Thyroid gland (tissue), 4 donors: ENCODE measurements at regions not wholly inside any gene's neighbourhood (a gene's known extent, or its start where the extent isn't known, plus 50 kb on each side); places are given as distances from the start of the nearest gene placed in this dataset.

Source experiments
- POLR2A ChIP-seq, 2 donors: fragments of 450-650 bp; IDR thresholded peaks; one replicate each; pipeline ENCODE4 v1.6.1; 2017; ENCODE audit warnings: antibody characterized with exemption in 2 of 2, mild to moderate bottlenecking in 2 of 2, moderate library complexity in 1 of 2
- TF ChIP-seq, protein P1 (sequence below), 6 experiments: fragments of 200-600 bp in 3 of 6; fragments of 450-650 bp in 3 of 6; sonication (generic) in 3 of 6; IDR thresholded peaks; one replicate each; pipeline ENCODE4 v1.5.1; 2016 to 2019; ENCODE audit warnings: antibody characterized with exemption in 6 of 6, mild to moderate bottlenecking in 2 of 6, inconsistent platforms in 1 of 6, moderate library complexity in 1 of 6

- TF ChIP-seq, protein P1, sequence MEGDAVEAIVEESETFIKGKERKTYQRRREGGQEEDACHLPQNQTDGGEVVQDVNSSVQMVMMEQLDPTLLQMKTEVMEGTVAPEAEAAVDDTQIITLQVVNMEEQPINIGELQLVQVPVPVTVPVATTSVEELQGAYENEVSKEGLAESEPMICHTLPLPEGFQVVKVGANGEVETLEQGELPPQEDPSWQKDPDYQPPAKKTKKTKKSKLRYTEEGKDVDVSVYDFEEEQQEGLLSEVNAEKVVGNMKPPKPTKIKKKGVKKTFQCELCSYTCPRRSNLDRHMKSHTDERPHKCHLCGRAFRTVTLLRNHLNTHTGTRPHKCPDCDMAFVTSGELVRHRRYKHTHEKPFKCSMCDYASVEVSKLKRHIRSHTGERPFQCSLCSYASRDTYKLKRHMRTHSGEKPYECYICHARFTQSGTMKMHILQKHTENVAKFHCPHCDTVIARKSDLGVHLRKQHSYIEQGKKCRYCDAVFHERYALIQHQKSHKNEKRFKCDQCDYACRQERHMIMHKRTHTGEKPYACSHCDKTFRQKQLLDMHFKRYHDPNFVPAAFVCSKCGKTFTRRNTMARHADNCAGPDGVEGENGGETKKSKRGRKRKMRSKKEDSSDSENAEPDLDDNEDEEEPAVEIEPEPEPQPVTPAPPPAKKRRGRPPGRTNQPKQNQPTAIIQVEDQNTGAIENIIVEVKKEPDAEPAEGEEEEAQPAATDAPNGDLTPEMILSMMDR (IDR thresholded peaks at IDR 0.05): no peak
- no peak for TF ChIP-seq POLR2A (IDR thresholded peaks at IDR 0.05)
Observed at GRCh38 chr9:116032683-116033440, 120.7 kb upstream of the PAPPA start.
